ENCODE measurements at regions not wholly inside any gene's neighbourhood (a gene's known extent, or its start where the extent isn't known, plus 50 kb on each side); places are given as distances from the start of the nearest gene placed in this dataset.
"Not testable (repeated sequence)": the region's sequence is repeated elsewhere in the genome, so short reads cannot be mapped to it uniquely, and the experiment has no call there.

DNA sequence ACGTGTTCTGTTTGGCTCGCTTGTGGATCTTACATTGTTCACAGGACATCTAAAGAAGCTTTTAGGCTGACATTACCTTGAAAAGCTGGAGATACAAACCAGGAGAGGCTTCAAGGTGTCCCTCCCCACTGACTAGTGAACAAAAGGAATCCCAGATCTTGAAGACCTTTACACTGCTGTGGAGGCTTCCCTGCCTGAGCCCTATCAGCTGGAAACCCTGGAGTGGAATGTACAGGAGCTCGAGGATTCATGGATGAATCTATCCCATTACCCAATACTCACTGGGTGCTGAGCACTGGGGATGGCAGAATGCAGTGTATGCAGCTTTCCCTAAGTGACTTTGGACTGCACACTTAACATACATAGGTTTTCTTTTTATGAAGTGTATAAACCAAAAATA lies 82.3 kb upstream of the MFGE8 start:
- Histone ChIP-seq H3K27ac (replicated peaks) (no peak overlapping the region), H3K4me3 (replicated peaks; ENCODE audit: insufficient read depth, low read length) (no peak overlapping the region), H3K27me3 (ENCODE audit: insufficient read depth, poor library complexity, severe bottlenecking) (peaks cover 8% of the 10 kb centered on the region)
- TF ChIP-seq, protein P1, sequence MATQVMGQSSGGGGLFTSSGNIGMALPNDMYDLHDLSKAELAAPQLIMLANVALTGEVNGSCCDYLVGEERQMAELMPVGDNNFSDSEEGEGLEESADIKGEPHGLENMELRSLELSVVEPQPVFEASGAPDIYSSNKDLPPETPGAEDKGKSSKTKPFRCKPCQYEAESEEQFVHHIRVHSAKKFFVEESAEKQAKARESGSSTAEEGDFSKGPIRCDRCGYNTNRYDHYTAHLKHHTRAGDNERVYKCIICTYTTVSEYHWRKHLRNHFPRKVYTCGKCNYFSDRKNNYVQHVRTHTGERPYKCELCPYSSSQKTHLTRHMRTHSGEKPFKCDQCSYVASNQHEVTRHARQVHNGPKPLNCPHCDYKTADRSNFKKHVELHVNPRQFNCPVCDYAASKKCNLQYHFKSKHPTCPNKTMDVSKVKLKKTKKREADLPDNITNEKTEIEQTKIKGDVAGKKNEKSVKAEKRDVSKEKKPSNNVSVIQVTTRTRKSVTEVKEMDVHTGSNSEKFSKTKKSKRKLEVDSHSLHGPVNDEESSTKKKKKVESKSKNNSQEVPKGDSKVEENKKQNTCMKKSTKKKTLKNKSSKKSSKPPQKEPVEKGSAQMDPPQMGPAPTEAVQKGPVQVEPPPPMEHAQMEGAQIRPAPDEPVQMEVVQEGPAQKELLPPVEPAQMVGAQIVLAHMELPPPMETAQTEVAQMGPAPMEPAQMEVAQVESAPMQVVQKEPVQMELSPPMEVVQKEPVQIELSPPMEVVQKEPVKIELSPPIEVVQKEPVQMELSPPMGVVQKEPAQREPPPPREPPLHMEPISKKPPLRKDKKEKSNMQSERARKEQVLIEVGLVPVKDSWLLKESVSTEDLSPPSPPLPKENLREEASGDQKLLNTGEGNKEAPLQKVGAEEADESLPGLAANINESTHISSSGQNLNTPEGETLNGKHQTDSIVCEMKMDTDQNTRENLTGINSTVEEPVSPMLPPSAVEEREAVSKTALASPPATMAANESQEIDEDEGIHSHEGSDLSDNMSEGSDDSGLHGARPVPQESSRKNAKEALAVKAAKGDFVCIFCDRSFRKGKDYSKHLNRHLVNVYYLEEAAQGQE (IDR thresholded peaks at IDR 0.05; ENCODE audit: insufficient replicate concordance, low read depth): no peak
- no peak for DNase-seq (ENCODE audit: low read depth in 1 of 2, low spot score in 1 of 2)

GRCh38 chr15:88997531-88997930 lies 84.4 kb upstream of the MFGE8 start:
- no peak for TF ChIP-seq SPI1 (IDR thresholded peaks at IDR 0.05; ENCODE audit: borderline replicate concordance, low read depth)
- no peak for TF ChIP-seq GABPA (IDR thresholded peaks at IDR 0.05; ENCODE audit: low read depth)
- TF ChIP-seq, protein P1 (IDR thresholded peaks at IDR 0.05; ENCODE audit: insufficient replicate concordance, low read depth): no peak
- TF ChIP-seq POLR2AphosphoS5 (IDR thresholded peaks at IDR 0.05; ENCODE audit: low read depth): no peak
- TF ChIP-seq, protein P2, sequence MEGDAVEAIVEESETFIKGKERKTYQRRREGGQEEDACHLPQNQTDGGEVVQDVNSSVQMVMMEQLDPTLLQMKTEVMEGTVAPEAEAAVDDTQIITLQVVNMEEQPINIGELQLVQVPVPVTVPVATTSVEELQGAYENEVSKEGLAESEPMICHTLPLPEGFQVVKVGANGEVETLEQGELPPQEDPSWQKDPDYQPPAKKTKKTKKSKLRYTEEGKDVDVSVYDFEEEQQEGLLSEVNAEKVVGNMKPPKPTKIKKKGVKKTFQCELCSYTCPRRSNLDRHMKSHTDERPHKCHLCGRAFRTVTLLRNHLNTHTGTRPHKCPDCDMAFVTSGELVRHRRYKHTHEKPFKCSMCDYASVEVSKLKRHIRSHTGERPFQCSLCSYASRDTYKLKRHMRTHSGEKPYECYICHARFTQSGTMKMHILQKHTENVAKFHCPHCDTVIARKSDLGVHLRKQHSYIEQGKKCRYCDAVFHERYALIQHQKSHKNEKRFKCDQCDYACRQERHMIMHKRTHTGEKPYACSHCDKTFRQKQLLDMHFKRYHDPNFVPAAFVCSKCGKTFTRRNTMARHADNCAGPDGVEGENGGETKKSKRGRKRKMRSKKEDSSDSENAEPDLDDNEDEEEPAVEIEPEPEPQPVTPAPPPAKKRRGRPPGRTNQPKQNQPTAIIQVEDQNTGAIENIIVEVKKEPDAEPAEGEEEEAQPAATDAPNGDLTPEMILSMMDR (IDR thresholded peaks at IDR 0.05; ENCODE audit: insufficient read depth, low read length): no peak
- DNase-seq (ENCODE audit: low read depth in 1 of 2, low spot score in 1 of 2): no peak
- Histone ChIP-seq H3K4me3 (replicated peaks; ENCODE audit: insufficient read depth, low read length) (no peak overlapping the region), H3K27ac (replicated peaks) (no peak overlapping the region), H3K27me3 (ENCODE audit: insufficient read depth, poor library complexity, severe bottlenecking) (peaks cover 6% of the 10 kb centered on the region)

GRCh38 chr15:88998980-88999713 lies 86.0 kb upstream of the MFGE8 start:
- DNase-seq (ENCODE audit: low read depth in 1 of 2, low spot score in 1 of 2): no peak
- TF ChIP-seq POLR2AphosphoS5 (IDR thresholded peaks at IDR 0.05; ENCODE audit: low read depth) (no peak), SPI1 (IDR thresholded peaks at IDR 0.05; ENCODE audit: borderline replicate concordance, low read depth) (no peak), GABPA (IDR thresholded peaks at IDR 0.05; ENCODE audit: low read depth) (no peak)
- TF ChIP-seq, protein P1 (IDR thresholded peaks at IDR 0.05; ENCODE audit: insufficient replicate concordance, low read depth): no peak
- TF ChIP-seq, protein P2 (IDR thresholded peaks at IDR 0.05; ENCODE audit: insufficient read depth, low read length): no peak
- Histone ChIP-seq H3K4me3 (replicated peaks; ENCODE audit: insufficient read depth, low read length) (no peak overlapping the region), H3K27me3 (ENCODE audit: insufficient read depth, poor library complexity, severe bottlenecking) (peaks cover 3% of the 10 kb centered on the region), H3K27ac (replicated peaks) (no peak overlapping the region)

DNA sequence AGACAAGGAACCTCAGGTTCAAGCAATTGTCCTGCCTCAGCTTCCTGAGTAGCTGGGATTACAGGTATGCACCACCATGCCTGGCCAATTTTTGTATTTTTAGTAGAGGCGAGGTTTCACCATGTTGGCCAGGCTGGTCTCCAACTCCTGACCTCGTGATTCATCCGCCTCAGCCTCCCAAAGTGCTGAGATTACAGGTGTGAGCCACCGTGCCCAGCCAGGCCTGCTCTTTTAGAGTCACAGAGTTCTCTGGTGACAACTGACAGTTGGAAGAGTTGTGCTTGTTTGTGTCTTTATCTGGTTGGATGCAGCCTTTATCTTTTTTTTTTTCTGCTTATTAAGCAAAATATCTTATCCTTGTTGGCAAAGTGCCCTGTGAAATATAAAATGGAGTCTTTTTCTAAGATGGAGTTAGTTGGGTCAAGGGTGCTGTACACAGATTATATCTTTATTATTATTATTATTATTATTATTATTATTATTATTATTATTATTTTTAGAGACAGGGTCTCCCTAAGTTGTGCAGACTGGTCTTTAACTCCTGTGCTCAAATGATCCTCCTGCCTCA lies 86.5 kb upstream of the ABHD2 start:
- H3K4me3 ChIP-seq (replicated peaks; ENCODE audit: insufficient read depth, low read length); DNase-seq (ENCODE audit: low read depth in 1 of 2, low spot score in 1 of 2); H3K27me3 ChIP-seq (ENCODE audit: insufficient read depth, poor library complexity, severe bottlenecking); H3K27ac ChIP-seq (replicated peaks): not testable (repeated sequence)

Measured in HL-60 (cell line).